ENCODE measurements at regions not wholly inside any gene's neighbourhood (a gene's known extent, or its start where the extent isn't known, plus 50 kb on each side); places are given as distances from the start of the nearest gene placed in this dataset.

DNA sequence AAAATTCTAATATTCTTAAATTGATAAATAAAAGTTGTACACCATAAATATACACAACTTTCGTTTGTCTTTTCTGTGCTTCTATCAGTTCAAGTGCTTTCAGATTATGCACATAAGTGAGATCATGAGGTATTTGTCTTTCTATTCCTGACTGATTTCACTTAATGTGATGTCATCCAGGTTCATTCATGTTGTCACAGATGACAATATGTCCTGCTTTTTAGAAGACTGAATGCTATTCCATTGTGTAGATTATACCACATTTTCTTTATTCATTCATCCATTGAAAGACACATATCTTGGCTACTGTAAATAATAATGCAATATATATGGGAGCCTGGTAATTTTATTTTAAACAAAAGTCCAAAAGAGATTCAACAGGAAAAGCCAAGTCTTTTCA, 190.1 kb upstream of the ERBB4 start:
- no peak for TF ChIP-seq EZH2 (IDR thresholded peaks at IDR 0.05)
- no peak for TF ChIP-seq POLR2AphosphoS5 (IDR thresholded peaks at IDR 0.05; ENCODE audit: borderline replicate concordance, low read depth, low read length)

All from SK-N-MC (cell line).